CD4-positive, alpha-beta T cell treated with Interleukin-6 for 4 hours (primary cell): ENCODE measurements at regions not wholly inside any gene's neighbourhood (a gene's known extent, or its start where the extent isn't known, plus 50 kb on each side); places are given as distances from the start of the nearest gene placed in this dataset.
"Not testable (repeated sequence)": the region's sequence is repeated elsewhere in the genome, so short reads cannot be mapped to it uniquely, and the experiment has no call there.

Source experiments
- DNase-seq: peaks from one replicate; pipeline ENCODE4 v3.0.0-alpha.2; 2020; ENCODE audit warnings: mixed read lengths

DNA sequence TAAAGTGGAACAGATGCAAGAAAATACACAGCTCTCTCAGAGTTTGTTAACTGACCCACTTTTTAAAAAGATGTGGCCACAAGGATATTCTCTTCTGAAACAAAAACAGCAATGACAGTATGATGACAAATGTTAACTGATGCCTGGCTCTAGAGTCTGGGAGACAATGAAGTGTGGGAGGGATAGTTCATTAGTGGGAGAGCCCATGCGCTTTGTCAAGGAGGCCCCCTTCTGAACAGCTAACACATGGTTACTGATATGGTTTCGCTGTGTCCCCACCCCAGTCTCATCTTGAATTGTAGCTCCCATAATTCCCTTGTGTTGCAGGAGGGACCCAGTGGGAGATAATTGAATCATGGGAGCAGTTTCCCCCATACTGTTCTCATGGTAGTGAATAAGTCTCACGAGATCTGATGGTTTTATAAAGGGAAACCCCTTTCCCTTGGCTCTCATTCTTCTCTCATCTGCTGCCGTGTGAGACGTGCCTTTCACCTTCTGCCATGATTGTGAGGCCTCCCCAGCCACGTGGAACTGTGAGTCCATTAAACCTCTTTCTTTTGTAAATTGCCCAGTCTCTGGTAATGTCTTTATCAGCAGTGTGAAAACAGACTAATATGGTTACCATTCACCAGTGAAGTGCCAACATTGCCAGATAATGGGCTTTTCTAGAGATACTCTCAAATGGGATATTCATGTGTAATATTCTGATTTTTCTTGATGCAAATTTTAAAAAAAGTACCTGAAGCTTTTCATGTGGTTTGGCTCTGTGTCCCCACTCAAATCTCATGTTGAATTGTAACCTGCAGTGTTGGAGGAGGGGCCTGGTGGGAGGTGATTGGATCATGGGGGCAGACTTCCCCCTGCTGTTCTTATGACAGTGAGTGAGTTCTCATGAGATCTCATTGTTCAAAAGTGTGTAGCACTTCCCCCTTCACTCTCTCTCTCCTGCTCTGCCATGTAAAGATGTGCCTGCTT is 435.8 kb downstream of the SHISA9 start:
- DNase-seq = not testable (repeated sequence)

DNA sequence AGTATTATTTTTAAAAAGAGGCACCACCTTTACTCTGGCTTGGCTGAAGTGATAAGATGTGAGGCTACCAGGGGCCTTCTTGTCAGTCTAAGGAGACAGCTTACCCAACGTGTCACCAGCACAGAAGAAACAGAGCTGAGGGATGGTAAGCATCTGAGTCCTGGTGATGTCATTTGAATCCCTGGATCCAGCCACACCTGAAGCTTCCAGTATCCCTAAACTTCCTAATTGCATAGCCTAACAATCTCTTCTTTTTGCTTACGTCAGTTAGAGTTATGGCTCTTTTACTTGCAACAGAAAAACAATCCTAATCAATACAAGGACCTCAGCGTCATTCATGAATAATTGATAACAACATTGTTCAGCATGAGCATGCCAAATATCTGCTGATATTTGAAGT is 436.6 kb downstream of the SHISA9 start:
- no peak for DNase-seq

DNA sequence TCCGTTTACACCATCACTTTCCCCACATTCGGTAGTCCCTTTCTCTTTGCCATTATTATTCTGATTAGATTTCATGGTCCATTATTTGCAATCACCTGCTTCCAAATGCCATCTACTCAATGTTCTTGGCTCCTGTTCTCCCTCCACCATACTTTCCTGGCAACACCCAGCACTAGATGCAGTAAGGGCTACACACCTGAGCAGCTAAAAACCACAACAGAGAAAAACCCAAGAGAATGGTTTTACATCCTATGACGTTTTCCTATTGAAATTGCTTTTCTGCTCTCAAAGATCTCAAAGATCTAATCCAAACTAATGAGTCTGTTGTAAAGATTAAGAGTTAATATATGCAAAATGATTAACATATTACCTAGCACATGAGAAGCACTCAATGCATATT is 441.3 kb downstream of the SHISA9 start:
- DNase-seq = no peak

DNA sequence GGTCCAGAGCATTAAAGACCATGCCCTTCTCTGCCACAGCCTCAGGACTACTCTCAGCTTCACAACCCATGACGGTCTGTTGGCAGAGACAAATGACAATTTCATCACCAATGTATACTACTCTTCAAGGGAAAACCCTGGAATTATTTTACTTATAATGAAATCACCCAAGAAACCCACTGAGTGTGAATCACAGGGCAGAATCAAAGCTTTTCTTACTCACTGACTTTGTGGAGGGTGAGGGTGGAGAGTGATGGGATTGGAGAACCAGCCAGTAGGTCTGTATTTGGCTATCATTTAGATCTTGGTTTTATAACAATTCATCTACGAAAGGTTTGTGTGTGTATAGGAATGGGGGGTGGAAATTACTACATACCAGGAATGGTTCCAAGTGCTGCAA is 442.6 kb downstream of the SHISA9 start:
- no peak for DNase-seq

DNA sequence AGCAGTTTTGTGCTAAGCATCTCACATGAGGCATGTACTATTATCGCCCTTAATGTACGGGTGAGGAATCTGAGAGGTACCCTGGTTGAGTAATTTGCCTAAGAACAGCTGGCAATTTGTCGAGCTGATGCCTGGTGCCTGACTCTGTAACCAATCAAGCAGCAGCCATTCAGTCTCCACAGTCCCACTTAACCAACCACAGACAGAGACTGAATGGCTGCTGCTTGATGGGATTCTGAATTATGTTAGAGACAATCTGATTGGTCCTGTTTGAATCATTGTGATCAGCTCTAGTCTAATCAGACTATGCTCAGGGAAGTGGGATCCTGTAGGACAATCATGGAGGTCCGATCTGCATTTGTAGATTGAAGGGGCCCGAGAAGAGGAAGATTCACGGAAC is 447.0 kb downstream of the SHISA9 start:
- DNase-seq = no peak

DNA sequence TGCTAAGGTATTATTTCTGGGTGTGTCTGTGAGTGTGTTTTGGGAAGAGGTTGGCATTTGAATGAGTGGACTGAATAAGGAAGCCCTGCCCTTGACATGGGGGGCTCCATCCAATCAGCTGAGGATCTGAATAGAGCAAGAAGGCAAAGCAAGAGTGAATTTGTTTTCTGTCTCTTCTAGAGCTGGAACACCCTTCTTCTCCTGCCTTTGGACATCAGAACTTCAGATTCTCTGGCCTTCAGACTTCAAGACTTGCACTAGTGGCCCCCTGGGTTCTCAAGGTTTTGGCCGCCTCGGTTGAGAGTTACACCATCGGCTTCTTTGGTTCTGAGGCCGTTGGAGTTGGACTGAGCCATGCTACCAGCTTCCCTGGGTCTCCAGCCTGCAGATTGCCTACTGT is 448.6 kb downstream of the SHISA9 start:
- no peak for DNase-seq

DNA sequence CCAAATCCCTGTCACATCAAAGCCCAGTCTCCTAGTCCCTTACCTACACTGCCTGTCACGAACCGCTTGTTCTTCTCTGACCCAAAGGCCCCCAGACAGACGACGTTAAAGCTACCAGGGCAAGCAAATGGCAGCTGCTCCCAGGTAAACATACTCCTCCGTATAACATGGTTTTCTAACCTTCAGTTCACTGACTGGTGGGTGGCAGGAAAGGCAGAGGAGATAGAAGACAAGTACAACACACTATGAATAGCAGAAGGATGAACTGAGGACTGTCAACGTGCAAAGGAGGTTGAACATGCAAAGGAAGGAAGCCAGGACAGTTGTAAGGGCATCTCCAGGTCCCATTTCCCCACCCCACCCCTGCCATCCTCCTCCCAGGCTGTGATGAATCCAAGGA is 449.8 kb downstream of the SHISA9 start:
- DNase-seq = no peak

DNA sequence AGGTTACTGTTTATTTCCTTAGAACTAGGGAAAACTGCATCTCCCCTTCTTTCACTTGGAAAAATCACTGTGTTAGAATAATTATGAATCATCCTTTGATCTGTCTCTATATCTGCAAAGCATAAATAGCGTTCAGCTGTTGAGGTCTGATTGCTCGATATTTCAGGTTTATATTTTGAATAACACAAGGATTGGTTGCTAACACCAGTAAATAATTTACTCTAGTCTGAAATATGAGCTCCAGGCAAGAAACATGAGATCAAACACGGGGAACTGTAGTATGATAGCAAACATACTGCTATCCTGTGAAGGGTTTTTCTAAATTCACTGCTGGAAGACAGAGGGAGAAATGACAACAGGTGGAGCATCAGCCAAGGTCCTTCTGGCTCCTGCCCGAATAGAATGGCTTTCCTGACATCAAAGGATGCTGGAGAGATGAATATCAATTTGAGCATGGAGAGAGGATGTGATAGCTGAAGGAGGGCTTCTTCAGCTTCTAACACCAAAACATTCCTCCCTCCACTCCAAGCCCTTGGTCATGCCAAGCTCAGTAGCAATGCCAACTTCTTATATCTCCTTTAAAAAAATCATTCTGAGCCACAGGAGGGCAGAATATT is 450.3 kb downstream of the SHISA9 start:
- DNase-seq = no peak

DNA sequence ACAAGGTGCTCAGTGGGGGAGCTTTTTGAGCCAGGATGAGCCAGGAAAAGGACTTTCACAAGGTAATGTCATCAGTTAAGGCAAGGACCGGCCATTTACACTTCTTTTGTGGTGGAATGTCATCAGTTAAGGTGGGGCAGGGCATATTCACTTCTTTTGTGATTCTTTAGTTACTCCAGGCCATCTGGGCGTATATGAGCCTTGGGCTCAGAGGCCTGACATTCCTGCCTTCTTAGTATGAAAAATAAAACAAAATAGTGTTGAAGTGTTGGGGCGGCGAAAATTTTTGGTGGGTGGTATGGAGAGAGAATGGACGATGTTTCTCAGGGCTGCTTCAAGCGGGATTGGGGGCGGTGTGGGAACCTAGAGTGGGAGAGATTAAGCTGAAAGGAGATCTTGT is 451.4 kb downstream of the SHISA9 start:
- not testable (repeated sequence) for DNase-seq

DNA sequence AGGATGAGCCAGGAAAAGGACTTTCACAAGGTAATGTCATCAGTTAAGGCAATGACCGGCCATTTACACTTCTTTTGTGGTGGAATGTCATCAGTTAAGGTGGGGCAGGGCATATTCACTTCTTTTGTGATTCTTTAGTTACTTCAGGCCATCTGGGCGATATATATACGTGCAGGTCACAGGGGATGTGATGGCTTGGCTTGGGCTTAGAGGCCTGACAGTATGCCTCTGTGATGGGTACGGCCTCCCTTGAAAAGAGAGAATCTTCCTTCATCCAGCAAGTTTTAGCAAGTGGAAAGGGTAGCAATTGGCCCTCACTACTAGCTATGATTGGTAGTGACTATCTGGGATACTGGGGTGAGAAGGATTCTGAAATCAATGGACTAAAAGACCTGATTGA is 456.4 kb downstream of the SHISA9 start:
- DNase-seq = not testable (repeated sequence)

DNA sequence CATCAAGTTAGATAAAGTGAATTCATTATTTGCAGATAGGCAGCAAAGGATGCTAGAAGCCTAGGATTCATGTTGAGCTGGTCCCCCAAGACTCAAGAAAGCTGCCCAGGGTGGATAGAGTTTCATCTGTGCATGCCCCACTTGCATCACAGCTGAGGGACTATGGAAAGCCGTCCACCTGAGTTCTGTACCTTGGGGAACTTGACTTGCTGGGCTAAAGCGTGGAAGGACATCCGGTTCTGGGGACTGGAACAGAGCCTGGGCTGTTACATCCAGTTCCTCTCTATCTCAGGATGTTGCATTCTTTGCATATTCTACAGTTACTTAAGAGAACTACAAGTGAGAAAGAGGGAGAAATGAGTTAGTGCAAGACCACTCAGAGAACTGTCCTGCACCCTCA is 458.4 kb downstream of the SHISA9 start:
- DNase-seq = no peak

DNA sequence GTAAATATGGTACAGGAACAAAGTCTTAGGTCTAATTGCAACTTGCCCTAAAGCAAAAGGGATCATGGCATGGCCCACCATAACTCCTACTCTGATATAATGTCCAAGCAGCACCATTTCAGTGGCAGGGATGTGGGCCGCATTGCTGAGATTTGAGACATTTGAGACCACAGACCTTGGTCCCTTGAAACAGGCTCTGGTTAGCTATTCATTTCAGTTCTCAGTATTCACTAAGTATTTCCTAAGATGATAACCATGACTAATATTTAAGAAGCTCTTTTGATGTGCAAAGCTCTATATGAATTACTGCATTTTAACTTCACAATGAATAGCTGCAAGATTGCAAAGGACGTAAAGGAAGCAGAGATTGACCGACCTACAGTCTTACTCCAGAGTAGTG is 471.0 kb downstream of the SHISA9 start:
- no peak for DNase-seq

DNA sequence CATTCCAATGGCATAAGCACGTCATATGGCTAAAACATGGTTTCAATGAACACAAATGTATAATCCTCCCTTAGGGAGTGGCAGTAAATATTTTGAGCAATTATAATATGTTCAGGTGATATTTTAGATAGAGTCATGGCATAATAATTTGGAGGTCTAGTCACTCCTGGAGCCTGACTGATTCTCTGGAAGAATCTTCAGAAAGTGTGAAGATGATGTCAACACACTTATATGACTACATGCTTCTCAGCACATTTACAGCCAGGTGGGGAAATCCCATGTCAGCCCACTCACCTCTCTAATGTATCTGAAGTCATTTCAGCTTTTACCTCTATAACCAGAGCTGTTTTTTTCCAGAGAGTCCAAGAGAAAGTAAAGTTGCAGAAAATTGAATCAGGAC is 474.8 kb downstream of the SHISA9 start:
- no peak for DNase-seq

DNA sequence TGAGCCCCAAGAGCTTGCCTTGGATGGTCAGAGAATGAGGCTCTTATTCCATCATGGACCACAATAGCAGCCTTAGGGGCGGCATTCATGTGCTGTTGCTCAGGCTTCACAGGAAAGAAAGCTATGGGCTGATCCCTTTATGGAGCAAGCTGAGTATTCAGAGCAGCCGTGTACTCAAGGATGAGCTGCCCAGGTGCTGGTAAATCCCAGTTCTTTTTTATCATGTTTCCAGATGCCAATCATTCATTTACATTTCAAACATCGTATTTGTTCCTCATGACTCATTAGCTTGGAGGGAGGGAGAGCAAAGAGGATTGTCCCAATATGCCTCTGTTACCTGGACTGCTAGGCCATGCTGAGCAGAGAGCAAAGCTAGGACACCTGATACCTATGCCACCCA is 475.7 kb downstream of the SHISA9 start:
- DNase-seq = no peak

DNA sequence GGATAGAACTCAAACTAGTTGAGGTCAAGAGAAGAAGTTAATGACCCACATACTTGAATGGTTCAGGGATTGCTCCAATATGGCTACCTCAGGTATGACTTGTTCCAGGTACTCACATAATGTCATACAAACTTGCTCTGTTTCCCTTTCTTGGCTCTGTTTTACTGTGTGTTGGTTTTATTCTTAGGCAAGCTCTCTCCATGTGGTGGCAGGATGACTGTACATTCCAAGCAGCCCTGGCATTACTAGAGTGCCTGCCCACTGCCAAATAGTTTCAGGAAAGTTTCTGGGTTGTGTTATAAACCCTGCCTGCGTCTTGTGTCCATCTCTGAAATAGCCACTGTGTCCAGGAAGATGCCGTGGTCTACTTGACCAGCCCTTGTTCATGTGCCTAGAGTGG is 476.8 kb downstream of the SHISA9 start:
- DNase-seq = no peak

DNA sequence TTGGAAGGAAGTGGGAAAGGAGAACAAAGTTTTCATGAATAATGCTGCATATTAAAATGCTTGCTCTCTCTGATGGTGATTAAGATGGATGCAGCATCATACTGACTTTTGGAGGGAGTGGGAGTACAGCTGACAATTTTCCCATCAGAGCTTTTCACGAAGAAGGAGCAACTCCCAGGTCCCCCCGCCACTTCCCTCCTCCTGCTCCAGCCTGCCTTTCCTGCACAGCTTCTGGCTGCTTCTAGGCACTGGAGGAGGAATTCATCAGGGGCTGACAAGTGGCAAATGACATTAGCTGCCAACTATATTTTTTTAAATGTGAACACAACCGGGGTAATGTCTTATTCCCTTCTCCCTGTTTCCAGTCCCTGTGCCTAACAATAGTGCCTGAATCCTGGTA is 477.9 kb downstream of the SHISA9 start:
- DNase-seq = no peak

DNA sequence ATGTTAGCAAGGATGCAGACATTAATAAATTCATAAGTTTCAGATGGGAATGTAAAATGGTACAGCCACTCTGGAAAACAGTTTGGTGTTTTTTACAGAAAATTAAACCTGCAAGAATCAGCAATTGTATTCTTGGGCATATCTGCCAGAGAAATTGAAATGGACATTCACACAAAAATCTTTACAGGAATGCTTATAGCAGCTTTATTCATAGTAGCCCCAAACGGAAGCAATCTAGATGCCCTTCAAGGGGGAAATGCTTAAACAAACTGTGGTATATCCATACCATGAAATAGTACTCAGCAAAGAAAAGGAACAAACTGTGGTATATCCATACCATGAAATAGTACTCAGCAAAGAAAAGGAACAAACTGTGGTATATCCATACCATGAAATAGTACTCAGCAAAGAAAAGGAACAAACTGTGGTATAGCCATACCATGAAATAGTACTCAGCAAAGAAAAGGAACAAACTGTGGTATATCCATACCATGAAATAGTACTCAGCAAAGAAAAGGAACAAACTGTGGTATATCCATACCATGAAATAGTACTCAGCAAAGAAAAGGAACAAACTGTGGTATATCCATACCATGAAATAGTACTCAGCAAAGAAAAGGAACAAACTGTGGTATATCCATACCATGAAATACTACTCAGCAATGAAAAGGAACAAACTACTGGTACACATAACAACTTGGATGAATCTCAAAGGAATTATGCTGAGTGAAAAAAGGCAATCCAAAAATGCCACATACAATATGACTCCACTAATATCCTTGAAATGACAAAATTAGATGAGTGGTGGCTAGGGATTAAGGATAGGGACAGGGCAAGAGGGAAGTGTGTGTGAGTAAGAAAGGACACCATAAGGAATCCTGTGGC is 484.0 kb downstream of the SHISA9 start:
- not testable (repeated sequence) for DNase-seq

DNA sequence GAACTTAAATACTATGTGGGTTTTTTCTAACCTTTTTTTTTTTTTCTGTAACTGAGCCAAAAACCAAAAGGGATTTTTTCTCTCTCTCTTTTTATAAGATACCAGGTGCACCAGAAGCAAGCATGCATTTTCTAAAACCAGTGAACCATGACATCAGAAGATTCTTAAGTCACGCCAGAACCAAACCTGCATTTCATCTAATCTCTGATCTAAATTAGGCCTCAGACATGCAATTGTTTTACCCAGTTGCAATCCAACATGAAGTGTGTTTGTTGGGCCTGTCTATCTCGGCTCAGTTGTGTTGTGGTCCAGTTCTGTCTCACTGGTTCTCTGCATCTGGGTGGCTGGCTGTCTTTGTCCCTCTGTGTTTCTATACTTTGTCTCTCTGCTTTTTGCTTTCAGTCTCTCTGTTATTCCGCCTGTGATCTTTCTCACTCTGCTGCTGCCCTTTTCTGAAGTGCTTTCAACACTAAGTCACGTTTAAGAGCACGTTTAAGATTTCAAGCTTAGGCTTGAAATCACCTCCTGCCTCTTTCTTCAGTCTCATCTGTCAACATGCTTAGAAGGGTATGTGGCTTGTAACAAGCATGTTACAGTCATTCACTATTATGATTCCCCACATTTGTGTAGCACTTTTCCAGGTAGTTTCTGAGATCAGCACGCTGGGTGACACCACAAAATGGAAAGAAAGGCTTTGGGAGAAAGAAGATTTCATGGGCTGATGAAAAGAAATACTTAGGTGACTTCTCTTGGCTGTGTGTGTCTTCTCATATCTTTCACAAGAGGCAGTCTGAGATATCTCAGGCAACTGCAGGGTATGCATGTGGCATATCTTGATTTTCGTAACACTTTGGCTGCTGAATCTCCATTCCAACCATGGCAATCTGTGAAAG is 488.9 kb downstream of the SHISA9 start:
- no peak for DNase-seq

DNA sequence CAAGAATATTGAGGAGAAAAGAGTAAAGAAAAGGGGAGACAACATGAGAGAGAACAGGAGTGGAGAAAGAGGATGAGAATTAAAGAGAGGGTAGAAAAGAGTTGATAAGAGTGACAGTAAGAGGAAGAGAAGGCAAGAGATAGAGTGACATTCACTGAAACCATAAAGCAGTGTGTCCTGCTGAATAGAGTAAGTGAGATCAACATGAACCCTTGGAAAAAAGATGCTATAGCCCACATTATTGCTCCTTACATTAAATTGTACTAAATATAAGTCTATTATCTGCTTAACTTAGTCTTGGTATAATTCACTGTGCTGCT is 489.5 kb downstream of the SHISA9 start:
- DNase-seq = no peak

DNA sequence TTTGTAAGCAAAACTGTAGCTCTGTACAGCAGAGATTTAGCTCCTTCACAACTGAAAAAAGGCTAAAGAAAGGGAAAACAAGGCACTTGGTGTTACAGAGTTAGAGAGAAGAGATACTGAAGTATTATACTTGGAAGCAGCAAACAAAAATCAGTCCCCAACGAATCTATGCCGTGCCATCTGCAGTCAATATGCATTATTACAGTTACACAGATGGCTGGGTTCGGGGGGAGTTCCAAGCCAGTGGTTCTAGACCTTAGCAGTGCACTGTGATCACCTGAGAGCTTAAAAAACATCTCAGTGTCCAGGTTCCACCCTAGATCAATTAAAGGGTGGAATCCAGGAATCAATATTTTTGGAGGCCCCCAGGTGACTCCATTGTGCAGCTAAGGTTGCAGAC is 489.9 kb downstream of the SHISA9 start:
- no peak for DNase-seq

DNA sequence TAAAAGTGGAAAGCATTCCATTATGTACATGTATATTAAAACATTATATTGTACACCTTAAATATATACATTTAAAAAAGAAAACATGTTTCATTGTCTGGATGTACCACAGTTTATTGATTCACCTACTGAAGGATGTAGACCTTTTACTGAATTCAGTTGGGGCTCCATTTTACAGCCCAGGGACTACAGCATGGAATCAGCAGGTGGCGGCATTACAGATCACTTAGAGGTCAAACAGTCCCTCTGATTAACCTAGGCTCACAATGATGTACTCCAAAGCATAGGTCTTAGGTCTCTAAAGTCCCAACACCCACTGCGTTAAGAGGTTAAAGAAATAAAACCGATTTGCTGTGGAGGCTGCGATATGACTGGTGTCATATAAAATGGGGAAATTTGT is 490.9 kb downstream of the SHISA9 start:
- no peak for DNase-seq

DNA sequence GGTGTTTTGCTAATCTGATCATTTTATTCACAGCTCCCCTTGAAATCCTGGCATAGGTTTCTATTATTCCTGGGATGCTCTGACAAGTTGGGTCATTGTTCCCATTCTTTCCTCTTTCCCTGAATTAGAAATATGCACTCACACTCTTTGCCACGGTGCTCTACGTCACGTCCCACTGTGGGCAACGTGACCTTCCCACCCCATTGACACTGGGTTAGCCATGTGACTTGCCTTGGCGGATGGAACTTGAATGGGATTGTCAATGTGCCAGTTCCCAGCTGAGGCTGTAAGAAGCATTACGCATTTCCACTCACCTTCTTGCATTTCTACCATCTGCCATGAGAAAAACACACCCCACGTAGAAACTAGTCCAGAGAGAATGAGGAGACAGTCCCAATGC is 492.4 kb downstream of the SHISA9 start:
- no peak for DNase-seq

DNA sequence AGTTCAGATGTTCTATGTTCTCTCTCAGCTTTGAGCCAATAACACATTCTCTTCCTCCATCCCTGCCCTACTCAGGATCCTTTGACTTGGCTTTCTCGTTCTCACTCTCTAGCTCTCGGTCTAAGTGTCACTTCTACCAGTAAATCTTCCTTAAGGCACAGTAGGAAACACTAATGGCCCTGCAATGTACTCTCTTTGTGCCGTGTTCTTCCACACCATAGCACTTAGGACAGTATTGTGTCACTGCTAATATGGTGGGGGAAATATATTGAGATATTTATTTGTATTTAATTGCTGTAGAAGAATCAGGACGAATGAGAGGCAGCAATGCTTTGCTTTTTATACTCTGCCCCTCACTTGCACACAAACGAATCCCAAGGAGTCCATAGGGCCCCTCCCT is 493.1 kb downstream of the SHISA9 start:
- no peak for DNase-seq
